ENCODE measurements at regions not wholly inside any gene's neighbourhood (a gene's known extent, or its start where the extent isn't known, plus 50 kb on each side); places are given as distances from the start of the nearest gene placed in this dataset.

- TF ChIP-seq CEBPB (IDR thresholded peaks at IDR 0.05) (no peak), TEAD4 (IDR thresholded peaks at IDR 0.05) (no peak), TCF12 (IDR thresholded peaks at IDR 0.05; ENCODE audit: low read depth) (no peak), TAF1 (IDR thresholded peaks at IDR 0.05; ENCODE audit: low read depth) (no peak), NFIC (IDR thresholded peaks at IDR 0.05) (no peak)
Observed at GRCh38 chrX:69424161-69424560, 80.0 kb upstream of the NALF2 start.

Measured in Ishikawa (cell line).